HTR-8/SVneo (cell line): ENCODE measurements at regions not wholly inside any gene's neighbourhood (a gene's known extent, or its start where the extent isn't known, plus 50 kb on each side); places are given as distances from the start of the nearest gene placed in this dataset.

Source experiments
- DNase-seq: peaks from one replicate; pipeline ENCODE4 v3.0.0; 2011; ENCODE audit warnings: low spot score, mixed read lengths; ENCODE audit not compliant: insufficient read length
- FAIRE-seq: peaks from 2 replicates; lab custom pipeline; 2011; peaks lifted over from hg19 to GRCh38; lab: Jason Lieb, UNC

GRCh38 chr4:100086766-100087431 lies 103.4 kb downstream of the DDIT4L start:
- FAIRE-seq (no peak), DNase-seq (no peak)

DNA sequence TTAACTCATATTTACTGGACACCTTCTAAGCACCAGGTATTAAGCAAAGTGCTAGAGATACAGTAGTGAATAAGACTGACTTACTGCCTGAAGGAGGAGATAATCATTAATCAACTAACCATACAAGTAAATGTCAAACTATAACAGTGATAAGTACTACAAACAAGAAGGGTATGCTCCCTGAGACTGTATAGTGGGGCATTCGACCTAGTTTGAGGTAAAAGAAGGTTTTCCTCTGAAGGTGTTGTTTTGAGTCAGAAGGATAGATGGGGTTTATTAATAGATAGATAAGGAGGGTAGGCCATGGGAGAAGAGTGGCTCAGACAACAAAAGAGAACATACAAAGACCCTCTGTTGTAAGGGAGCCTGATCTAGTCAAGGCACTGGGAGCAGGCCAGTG lies 105.4 kb downstream of the DDIT4L start:
- no peak for FAIRE-seq

DNA sequence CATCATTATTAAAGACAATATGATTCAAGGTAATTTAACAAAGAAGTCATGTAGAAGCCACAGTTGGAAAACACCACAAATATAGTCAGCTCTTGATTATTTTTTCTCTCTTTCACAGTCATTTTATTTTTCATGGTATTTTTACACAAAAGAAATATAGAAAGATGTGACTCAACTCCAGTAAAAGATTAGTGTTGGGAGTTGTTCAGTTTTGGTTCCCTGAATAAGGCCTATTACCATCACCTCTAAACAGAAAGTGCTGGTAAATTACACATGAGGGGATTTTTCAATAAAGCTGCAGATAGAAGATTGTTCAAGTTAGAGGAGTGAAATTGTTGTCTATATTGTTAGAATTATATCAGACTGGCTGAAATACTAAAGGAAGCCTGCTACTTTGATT lies 107.0 kb downstream of the DDIT4L start:
- no peak for FAIRE-seq
- DNase-seq, result no peak

More for the DNA sequence above, 105.4 kb downstream of the DDIT4L start:
- no peak for DNase-seq

DNA sequence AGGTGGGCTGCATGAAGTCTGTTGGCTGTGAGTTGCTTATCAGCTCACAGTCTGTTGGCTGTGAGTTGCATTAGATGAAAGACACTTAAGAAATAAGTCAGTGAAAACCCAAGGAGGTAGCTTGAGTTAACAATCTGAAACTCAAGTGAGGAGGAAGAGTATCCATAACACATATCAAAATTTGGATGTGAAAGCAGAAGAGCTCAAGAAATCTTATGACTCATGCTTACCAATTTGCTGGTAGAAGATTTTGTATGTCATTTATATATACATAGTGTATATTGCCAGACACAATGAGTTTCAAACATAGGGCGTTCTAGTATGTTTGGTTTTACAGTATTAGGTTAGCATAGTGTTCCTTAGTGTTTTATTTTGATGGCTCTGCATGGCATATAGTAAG lies 107.4 kb downstream of the DDIT4L start:
- FAIRE-seq (no peak), DNase-seq (no peak)

DNA sequence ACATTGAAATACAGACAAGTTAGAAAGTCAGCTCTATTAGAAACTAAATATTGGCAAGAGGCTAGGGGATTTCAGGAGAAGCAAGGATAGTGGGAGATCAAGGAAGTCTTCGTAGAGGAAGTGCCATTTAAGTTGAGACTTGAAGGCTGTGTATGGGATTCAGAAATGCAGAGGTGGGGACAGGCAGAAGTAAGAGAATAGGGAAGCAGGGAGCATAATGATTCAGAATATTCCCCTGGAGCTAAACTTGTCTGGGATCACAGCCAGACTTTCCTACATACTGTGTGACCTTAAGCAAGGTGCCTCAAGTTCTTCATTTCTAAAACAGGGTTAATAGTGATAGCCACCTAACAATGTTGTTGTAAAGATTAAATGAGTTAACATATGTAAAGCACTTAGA lies 108.8 kb downstream of the DDIT4L start:
- no peak for FAIRE-seq

GRCh38 chr4:100079264-100079663 lies 111.0 kb downstream of the DDIT4L start:
- DNase-seq (no peak), FAIRE-seq (no peak)

More for the DNA sequence above, 108.8 kb downstream of the DDIT4L start:
- no peak for DNase-seq

GRCh38 chr4:100076753-100077152 lies 113.5 kb downstream of the DDIT4L start:
- FAIRE-seq, result no peak
- DNase-seq, result no peak

DNA sequence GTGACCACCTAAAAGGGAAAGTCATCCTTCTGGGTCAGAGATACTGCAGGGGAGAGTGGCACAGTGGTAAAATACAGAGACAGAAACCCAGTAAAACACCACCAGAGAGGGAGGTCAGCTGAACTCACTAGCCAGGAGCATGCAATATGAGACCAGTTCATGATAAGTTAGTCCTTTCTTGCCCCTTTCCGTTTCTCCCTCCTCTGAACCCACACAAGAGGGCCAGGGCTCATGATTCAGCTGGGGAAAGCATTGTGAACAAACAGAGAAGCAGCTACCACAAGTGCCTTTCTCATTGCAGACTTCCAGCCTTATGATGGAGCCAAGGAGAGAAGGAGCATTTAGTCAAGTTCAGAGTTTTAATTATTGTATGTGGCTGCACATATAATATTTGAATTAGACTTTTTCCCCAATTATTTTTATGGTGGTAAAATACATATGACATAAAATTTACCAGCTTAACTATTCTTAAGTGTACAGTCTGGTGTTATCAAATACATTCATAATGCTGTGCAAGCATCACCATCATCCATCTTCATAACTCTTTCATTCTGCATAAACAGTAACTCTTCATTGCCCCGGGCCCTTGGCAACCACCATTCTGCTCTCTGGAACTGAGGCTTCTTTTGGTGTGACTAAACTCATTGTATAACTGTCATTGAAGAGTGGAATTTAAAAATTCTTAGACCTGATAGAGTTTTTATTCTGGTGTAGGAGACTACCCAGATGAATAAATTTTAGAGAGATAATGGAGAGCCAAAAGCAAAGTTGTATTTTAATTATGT lies 114.6 kb downstream of the DDIT4L start:
- FAIRE-seq (no peak), DNase-seq (no peak)

DNA sequence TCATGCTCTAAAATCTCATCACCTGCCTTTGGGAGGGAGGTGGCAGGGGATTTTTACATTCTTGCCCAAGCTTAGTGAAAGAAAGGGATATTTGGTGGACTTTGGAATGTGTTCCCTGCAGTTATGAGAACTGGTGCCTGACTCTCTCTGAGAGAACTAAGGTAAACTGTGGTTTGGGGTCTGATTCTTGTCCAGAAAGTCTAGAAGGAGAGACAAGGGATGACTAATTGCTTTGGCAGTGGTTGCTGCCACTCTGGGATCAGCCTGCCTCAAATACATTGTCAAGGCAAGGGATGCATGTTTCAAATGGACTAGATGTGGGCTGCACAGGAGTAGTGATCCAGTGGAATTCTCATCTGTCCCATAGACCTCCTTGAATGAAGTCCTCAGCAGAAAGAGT lies 115.2 kb downstream of the DDIT4L start:
- FAIRE-seq (no peak), DNase-seq (no peak)

DNA sequence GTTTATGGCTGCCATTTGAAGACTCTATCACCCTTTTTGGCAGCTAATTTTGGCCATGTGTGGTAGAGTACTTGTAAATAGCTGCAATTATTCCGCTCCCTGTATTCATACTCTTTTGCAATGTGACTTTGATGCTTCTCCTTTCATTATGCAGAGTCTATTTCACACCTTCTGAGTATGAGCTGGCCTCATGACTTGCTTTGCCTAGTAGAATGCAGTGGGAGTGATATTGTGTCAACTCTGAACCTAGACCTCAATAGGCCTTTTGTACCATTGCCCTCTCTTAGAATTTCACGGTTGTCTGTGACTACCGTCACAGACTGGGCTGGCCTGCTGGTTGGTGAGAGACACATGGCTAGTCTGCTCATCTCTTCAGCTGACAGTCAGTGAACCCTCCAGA lies 118.8 kb downstream of the DDIT4L start:
- no peak for FAIRE-seq
- no peak for DNase-seq

DNA sequence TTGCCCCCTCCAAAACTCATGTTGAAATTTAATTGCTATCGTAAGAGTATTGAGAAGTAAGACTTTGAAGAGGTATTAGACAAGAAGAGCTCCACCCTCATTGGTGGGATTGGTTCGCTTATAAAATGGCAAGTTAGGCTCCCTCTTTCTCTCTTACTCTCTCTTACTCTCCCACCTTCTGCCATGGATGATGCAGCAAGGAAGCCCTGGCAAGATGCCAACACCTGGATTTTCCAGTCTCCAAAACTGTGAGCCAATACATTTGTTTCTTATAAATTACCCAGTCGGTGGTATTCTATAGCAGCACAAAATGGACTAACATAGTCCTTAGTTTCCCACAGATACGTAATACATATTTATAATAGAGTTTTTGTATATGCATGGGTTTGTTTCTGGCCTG lies 119.4 kb downstream of the DDIT4L start:
- no peak for DNase-seq
- FAIRE-seq, result no peak

GRCh38 chr4:100069207-100069606 lies 119.1 kb upstream of the H2AZ1 start:
- DNase-seq (no peak), FAIRE-seq (no peak)

DNA sequence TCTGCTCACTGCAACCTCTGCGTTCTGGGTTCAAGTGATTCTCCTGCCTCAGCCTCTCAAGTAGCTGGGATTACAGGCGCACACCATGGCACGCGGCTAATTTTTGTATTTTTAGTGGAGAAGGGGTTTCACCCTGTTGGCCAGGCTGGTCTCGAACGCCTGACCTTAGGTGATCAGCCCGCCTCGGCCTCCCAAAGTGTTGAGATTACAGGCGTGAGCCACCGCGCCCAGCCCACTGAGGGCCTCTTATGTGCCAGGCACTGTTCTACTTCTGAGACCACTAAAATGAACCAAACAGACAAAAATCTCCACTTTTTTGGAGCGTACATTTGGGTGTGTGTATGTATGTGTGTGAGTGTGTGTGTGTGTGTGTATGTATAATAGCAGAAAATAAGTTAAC lies 117.2 kb upstream of the H2AZ1 start:
- no peak for DNase-seq
- no peak for FAIRE-seq

DNA sequence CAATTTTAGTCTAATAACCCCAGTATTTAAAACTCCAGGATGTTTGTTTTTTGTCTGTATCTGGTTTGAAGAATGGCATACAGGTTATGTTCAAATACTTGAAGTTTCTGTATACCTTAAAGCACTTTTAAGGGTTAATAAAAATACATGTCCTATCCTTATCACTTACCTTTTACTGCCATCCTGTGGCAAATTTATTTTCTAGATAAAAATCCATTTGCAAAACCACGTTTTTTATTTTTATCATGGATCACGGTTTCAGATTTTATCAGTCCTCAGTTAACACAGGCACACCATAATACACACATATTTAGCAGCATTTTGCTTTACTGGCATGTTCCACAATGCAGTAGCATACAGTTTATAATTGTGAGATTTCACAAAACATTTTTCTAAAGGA lies 113.3 kb upstream of the H2AZ1 start:
- no peak for FAIRE-seq
- DNase-seq, result no peak

GRCh38 chr4:100062921-100063320 lies 112.8 kb upstream of the H2AZ1 start:
- FAIRE-seq (no peak), DNase-seq (no peak)

DNA sequence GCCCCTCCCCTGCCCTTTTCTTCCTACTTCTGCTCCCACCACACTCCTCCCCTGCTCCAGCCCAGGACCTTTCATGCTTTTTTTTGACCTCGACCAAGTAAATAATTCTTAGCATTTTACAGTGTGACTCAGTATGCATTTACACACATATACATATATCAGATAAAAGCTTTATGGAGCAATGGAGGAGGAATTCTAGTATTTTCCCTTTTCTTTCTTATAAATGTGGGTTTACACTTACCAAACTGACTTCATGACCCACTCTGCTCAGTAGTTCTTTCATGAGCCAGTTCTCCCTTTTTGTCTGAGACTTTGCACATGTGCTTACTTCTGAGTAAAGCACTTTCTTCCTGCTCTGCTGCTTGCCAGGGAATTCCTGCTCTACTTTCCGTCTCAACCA lies 111.8 kb upstream of the H2AZ1 start:
- DNase-seq (no peak), FAIRE-seq (no peak)

- FAIRE-seq (no peak), DNase-seq (no peak)
These were observed 110.8 kb upstream of the H2AZ1 start for GRCh38 chr4:100060765-100061416.

GRCh38 chr4:100059467-100059866 lies 109.4 kb upstream of the H2AZ1 start:
- no peak for DNase-seq
- no peak for FAIRE-seq

DNA sequence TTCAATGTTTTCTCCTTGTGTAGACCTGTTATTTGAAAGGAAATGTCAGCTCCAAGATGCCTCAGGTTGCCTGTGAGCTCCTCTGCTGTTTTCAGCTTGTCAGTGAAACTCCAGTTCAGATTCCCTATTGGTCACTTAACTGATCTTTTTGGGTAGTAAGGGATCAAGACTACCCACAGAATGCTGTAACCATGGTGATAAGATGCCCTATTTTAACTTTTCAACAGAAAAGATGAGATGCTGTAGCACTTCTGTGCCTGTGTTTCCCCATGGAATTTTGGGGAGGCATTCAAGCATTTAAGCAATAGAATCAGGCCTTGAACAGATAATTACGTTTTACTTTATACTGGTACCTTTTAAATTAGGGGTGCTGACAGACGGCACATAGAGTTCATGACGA lies 106.6 kb upstream of the H2AZ1 start:
- FAIRE-seq (no peak), DNase-seq (no peak)

GRCh38 chr4:100054071-100054470 lies 104.0 kb upstream of the H2AZ1 start:
- no peak for DNase-seq
- FAIRE-seq, result no peak

- DNase-seq, result no peak
- FAIRE-seq, result no peak
These were observed 99.8 kb upstream of the H2AZ1 start for GRCh38 chr4:100049872-100050271.
